ENCODE measurements at regions not wholly inside any gene's neighbourhood (a gene's known extent, or its start where the extent isn't known, plus 50 kb on each side); places are given as distances from the start of the nearest gene placed in this dataset.

DNA sequence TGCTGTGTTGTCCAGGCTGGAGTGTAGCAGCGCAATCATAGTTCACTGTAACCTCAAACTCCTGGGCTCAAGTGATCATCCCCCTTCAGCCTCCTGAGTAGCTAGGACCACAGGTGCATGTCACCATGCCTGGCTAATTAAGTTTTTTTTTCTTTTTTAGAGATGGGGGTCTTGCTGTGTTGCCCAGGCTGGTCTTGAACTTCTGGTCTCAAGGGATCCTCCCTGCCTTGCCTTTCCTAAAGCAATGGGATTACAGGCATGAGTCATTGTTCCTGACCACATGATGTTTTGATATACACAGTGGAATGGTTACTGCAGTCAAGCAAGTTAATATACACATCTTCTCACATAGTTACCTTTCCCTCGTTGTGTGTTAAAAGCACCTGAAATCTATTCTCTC is 140.3 kb downstream of the GPR85 start:
- 97% methylated on average over 2 of the region's 2 CpGs; no CpG with 5 or more reads in 1 of the 2 experiments for WGBS, 2 experiments (ENCODE audit: extremely low coverage in 1 of 2, insufficient coverage in 1 of 2, insufficient read length in 1 of 2, insufficient replicate concordance in 2 of 2, low coverage in 1 of 2, low lambda C conversion rate in 2 of 2, missing lambda C conversion rate in 1 of 2)
- Histone ChIP-seq H2BK15ac (ENCODE audit: low read length) (no peak overlapping the region), H4K8ac (ENCODE audit: extremely low read depth, insufficient read depth, low read length) (no peak overlapping the region), H3K4me1 (replicated peaks in 1 of 4; ENCODE audit: control insufficient read depth in 3 of 4, insufficient read depth in 4 of 4, low read length in 3 of 4) (no peaks in the 10 kb centered on the region), H3K14ac (ENCODE audit: insufficient read length) (no peak overlapping the region), H3K27ac (ENCODE audit: low read depth, low read length) (no peak overlapping the region), H3K4ac (replicated peaks; ENCODE audit: insufficient read length, low read depth, low read length) (no peak overlapping the region), H2BK12ac (ENCODE audit: low read depth, low read length) (no peak overlapping the region), H4K91ac (replicated peaks; ENCODE audit: insufficient read length, low read length) (no peak overlapping the region), H3K27me3 (replicated peaks in 1 of 4; ENCODE audit: control insufficient read depth in 3 of 4, extremely low read depth in 1 of 4, insufficient read depth in 3 of 4, low read length in 3 of 4) (no peaks in the 10 kb centered on the region), H2BK5ac (ENCODE audit: low read depth, low read length) (no peak overlapping the region), H3K36me3 (ENCODE audit: control insufficient read depth in 2 of 4, insufficient read depth in 4 of 4, low read length in 3 of 4) (no peaks in the 10 kb centered on the region), H2BK20ac (ENCODE audit: low read length) (no peak overlapping the region), H4K5ac (ENCODE audit: insufficient read length, low read depth, low read length) (no peak overlapping the region), H3K18ac (ENCODE audit: extremely low read depth, low read length) (no peak overlapping the region), H3K4me2 (ENCODE audit: insufficient read depth in 1 of 2, low read depth in 2 of 2, low read length in 2 of 2) (no peak overlapping the region), H2AK5ac (ENCODE audit: low read depth, low read length) (no peak overlapping the region), H2AFZ (ENCODE audit: low read length) (no peak overlapping the region), H4K20me1 (replicated peaks in 1 of 2; ENCODE audit: control insufficient read depth in 1 of 2, insufficient read depth in 2 of 2, low read length in 2 of 2) (no peaks in the 10 kb centered on the region), H3K23me2 (ENCODE audit: low read depth, low read length) (no peaks in the 10 kb centered on the region), H3K79me2 (ENCODE audit: control insufficient read depth in 1 of 2, insufficient read depth in 2 of 2, low read length in 2 of 2) (no peaks in the 10 kb centered on the region), H3K79me1 (ENCODE audit: low read depth, low read length) (no peaks in the 10 kb centered on the region), H2BK120ac (replicated peaks; ENCODE audit: low read depth, low read length) (no peak overlapping the region), H3K4me3 (ENCODE audit: extremely low read depth in 1 of 4, insufficient read depth in 2 of 4, low read depth in 3 of 4, low read length in 4 of 4) (no peak overlapping the region), H3K9ac (replicated peaks in 1 of 4; ENCODE audit: extremely low read depth in 1 of 4, low read depth in 3 of 4, low read length in 3 of 4) (no peak overlapping the region), H3K23ac (ENCODE audit: insufficient read length) (no peak overlapping the region), H3K56ac (replicated peaks; ENCODE audit: insufficient read length, low read depth, low read length) (no peak overlapping the region), H3K9me3 (ENCODE audit: insufficient read depth in 2 of 2, low read depth in 1 of 2, low read length in 1 of 2) (no peaks in the 10 kb centered on the region)
- POLR2A ChIA-PET (ENCODE audit: partially characterized antibody), result no interaction called here
- no peak for DNase-seq (ENCODE audit: low read depth in 1 of 2, low spot score in 2 of 2)
- no peak for FAIRE-seq
- CTCF ChIA-PET (ENCODE audit: partially characterized antibody), result no interaction called here
- no peak for TF ChIP-seq RAD21 (IDR thresholded peaks at IDR 0.05 in 1 of 2, conservative IDR thresholded peaks at IDR 0.05 in 1 of 2; ENCODE audit: low read depth in 2 of 2, low read length in 2 of 2)
- TF ChIP-seq MAFK (IDR thresholded peaks at IDR 0.05; ENCODE audit: low read depth, low read length), result no peak
- no peak for TF ChIP-seq TBP (IDR thresholded peaks at IDR 0.05; ENCODE audit: low read depth, low read length)
- TF ChIP-seq GABPA (IDR thresholded peaks at IDR 0.05; ENCODE audit: borderline replicate concordance, insufficient read depth, low read length), result no peak
- TF ChIP-seq PHF8 (conservative IDR thresholded peaks at IDR 0.05; ENCODE audit: low read depth, low read length), result no peak
- no peak for TF ChIP-seq EP300 (IDR thresholded peaks at IDR 0.05; ENCODE audit: borderline replicate concordance in 1 of 2, low read depth in 2 of 2, low read length in 2 of 2)
- TF ChIP-seq POU5F1 (IDR thresholded peaks at IDR 0.05; ENCODE audit: low read depth, low read length), result no peak
- no peak for TF ChIP-seq CREB1 (IDR thresholded peaks at IDR 0.05)
- TF ChIP-seq TAF7 (optimal IDR thresholded peaks at IDR 0.05; ENCODE audit: borderline replicate concordance, low read depth, low read length), result no peak
- TF ChIP-seq KDM5A (IDR thresholded peaks at IDR 0.05; ENCODE audit: low read length), result no peak
- no peak for TF ChIP-seq KDM4A (IDR thresholded peaks at IDR 0.05; ENCODE audit: low read depth, low read length, severe bottlenecking)
- TF ChIP-seq SAP30 (IDR thresholded peaks at IDR 0.05; ENCODE audit: insufficient read depth, insufficient replicate concordance, low read length), result no peak
- TF ChIP-seq JUND (IDR thresholded peaks at IDR 0.05; ENCODE audit: low read length), result no peak
- no peak for TF ChIP-seq CHD1 (IDR thresholded peaks at IDR 0.05; ENCODE audit: low read depth, low read length)
- no peak for TF ChIP-seq SP4 (IDR thresholded peaks at IDR 0.05; ENCODE audit: low read length)
- TF ChIP-seq JUN (IDR thresholded peaks at IDR 0.05; ENCODE audit: low read depth, low read length), result no peak
